ENCODE measurements at regions not wholly inside any gene's neighbourhood (a gene's known extent, or its start where the extent isn't known, plus 50 kb on each side); places are given as distances from the start of the nearest gene placed in this dataset.
"Not testable (repeated sequence)": the region's sequence is repeated elsewhere in the genome, so short reads cannot be mapped to it uniquely, and the experiment has no call there.

GRCh38 chr4:184282251-184282713 lies 64.6 kb upstream of the ENPP6 start:
- no peaks in the 10 kb centered on the region for H3K9me3 ChIP-seq (ENCODE audit: control insufficient read depth in 2 of 2, low read length in 2 of 2)
- H3K27me3 ChIP-seq (ENCODE audit: control insufficient read depth in 2 of 2, insufficient read depth in 2 of 2, low read length in 2 of 2) = no peaks in the 10 kb centered on the region
- no peak overlapping the region for H3K4me3 ChIP-seq (ENCODE audit: low read length in 2 of 2)
- H3K27ac ChIP-seq (ENCODE audit: low read depth in 2 of 2, low read length in 2 of 2) = peak overlapping the region; percentile 76 to 84
- peaks cover 15 to 30% of the 10 kb centered on the region in 2 donors for H3K4me1 ChIP-seq (ENCODE audit: control insufficient read depth in 2 of 2, insufficient read depth in 2 of 2, low read length in 2 of 2)
- peak overlapping the region in 1 of 2 donors; percentile 28 for H3K9ac ChIP-seq (ENCODE audit: low read depth in 1 of 2, low read length in 2 of 2)
- no peaks in the 10 kb centered on the region for H3K36me3 ChIP-seq (ENCODE audit: control insufficient read depth in 2 of 2, insufficient read depth in 2 of 2, low read length in 2 of 2)

DNA sequence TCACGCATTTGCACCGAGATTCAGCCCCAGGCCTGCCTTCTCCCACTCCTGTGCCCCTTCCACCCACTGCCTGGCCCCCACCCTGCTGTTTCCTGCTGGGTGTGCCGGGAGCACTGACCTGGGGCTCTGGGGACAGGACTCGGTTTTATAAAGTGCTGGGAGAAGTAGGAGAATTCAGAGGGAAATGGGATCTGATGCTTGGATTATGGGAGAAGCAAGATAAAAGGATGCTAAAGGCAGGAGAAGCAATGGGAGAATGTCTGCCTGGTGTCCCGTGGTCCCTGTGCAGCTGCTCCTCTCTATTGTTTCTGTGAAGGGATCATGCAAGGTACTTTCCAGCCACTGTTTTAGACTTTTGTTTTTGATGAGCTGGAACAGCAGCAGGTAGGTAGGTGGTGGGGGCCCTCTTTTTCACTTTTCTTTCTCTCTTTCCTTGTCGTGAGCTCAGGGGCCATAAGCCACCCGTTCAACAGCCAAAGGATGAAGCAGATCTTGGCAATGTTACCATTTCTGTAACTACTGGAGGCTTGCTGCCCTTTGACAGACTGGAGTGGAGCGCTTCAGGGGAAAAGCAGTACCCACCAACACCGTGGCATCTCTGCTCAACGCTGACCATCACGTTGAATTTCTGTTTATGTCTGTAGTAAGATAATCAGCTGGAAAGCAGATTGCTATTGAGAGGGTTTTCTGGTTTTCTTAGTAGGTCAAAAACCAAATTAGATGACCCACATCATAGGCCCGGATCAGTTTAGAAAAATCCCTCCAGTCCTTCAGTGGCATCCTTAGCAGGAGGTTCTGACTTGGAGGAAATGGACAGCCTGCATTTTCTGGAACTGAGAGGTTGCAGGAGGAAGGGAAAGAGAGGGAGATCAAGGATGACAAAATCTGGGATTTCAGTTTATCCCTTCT lies 63.8 kb upstream of the ENPP6 start:
- Histone ChIP-seq H3K9me3 (ENCODE audit: control insufficient read depth in 2 of 2, low read length in 2 of 2) (no peaks in the 10 kb centered on the region), H3K4me3 (ENCODE audit: low read length in 2 of 2) (no peak overlapping the region), H3K9ac (ENCODE audit: low read depth in 1 of 2, low read length in 2 of 2) (peak overlapping the region; percentile 27 to 33), H3K4me1 (ENCODE audit: control insufficient read depth in 2 of 2, insufficient read depth in 2 of 2, low read length in 2 of 2) (peaks cover 15 to 30% of the 10 kb centered on the region in 2 donors), H3K27me3 (ENCODE audit: control insufficient read depth in 2 of 2, insufficient read depth in 2 of 2, low read length in 2 of 2) (no peaks in the 10 kb centered on the region), H3K27ac (ENCODE audit: low read depth in 2 of 2, low read length in 2 of 2) (peak overlapping the region; percentile 76 to 84), H3K36me3 (ENCODE audit: control insufficient read depth in 2 of 2, insufficient read depth in 2 of 2, low read length in 2 of 2) (no peaks in the 10 kb centered on the region)

GRCh38 chr4:184280591-184281071 lies 63.0 kb upstream of the ENPP6 start:
- Histone ChIP-seq H3K9me3 (ENCODE audit: control insufficient read depth in 2 of 2, low read length in 2 of 2) (peaks cover 0 to 3% of the 10 kb centered on the region in 2 donors), H3K27ac (ENCODE audit: low read depth in 2 of 2, low read length in 2 of 2) (peak overlapping the region; percentile 55 to 84), H3K27me3 (ENCODE audit: control insufficient read depth in 2 of 2, insufficient read depth in 2 of 2, low read length in 2 of 2) (no peaks in the 10 kb centered on the region), H3K4me3 (ENCODE audit: low read length in 2 of 2) (no peak overlapping the region), H3K4me1 (ENCODE audit: control insufficient read depth in 2 of 2, insufficient read depth in 2 of 2, low read length in 2 of 2) (peaks cover 15 to 30% of the 10 kb centered on the region in 2 donors), H3K36me3 (ENCODE audit: control insufficient read depth in 2 of 2, insufficient read depth in 2 of 2, low read length in 2 of 2) (no peaks in the 10 kb centered on the region), H3K9ac (ENCODE audit: low read depth in 1 of 2, low read length in 2 of 2) (no peak overlapping the region)

DNA sequence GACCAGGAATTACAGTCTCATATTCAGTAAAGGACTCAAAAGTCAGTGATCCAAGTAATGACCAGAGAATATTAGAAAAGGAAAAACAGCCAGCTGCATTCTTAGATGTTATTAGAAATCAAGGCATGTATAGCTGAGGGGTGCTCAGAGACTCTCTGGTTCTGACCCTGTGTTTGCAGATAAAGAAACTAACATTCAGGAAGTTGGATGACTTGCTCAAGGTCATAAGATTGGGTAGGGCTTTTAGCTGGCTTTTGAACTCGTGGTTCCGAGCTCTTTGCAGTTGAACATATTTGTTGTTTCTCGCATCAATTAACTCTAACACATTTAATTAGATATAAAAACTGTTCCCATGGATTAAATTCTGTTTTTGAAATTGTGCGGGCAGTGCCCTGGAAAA lies 62.5 kb upstream of the ENPP6 start:
- no peak overlapping the region for H3K27ac ChIP-seq (ENCODE audit: low read depth in 2 of 2, low read length in 2 of 2)
- H3K27me3 ChIP-seq (ENCODE audit: control insufficient read depth in 2 of 2, insufficient read depth in 2 of 2, low read length in 2 of 2) = no peaks in the 10 kb centered on the region
- H3K4me1 ChIP-seq (ENCODE audit: control insufficient read depth in 2 of 2, insufficient read depth in 2 of 2, low read length in 2 of 2) = peaks cover 15 to 30% of the 10 kb centered on the region in 2 donors
- H3K36me3 ChIP-seq (ENCODE audit: control insufficient read depth in 2 of 2, insufficient read depth in 2 of 2, low read length in 2 of 2) = no peaks in the 10 kb centered on the region
- no peak overlapping the region for H3K4me3 ChIP-seq (ENCODE audit: low read length in 2 of 2)
- H3K9me3 ChIP-seq (ENCODE audit: control insufficient read depth in 2 of 2, low read length in 2 of 2) = peaks cover 0 to 3% of the 10 kb centered on the region in 2 donors
- H3K9ac ChIP-seq (ENCODE audit: low read depth in 1 of 2, low read length in 2 of 2) = no peak overlapping the region

DNA sequence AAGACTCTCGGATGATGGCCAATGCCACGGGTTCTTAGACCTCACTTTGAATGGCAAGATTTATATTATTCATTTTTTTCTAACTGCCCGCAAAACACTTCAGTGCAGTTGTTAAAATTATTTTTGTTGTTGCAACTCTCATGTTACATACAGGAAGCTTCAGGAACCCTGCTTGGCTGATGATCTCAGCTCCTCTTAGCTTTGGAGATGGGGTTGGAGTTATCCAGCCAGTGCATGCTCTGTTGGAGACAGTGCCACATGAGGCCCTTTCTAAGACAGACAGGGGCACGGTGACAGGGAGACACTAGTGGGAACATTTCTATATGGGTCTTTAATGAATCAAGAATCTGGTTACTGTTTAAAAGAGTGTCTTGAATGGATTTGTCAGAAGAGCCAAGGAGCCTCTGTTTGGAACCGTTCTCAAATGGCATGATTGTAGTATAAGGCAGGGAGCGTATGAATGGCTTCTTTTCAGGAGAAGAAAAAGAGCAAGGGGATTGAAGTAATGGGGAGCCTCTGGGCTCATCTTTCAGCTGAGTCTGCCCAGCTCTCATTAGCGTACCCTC lies 61.9 kb upstream of the ENPP6 start:
- H3K9me3 ChIP-seq (ENCODE audit: control insufficient read depth in 2 of 2, low read length in 2 of 2) = peaks cover 0 to 3% of the 10 kb centered on the region in 2 donors
- H3K4me3 ChIP-seq (ENCODE audit: low read length in 2 of 2) = no peak overlapping the region
- H3K27ac ChIP-seq (ENCODE audit: low read depth in 2 of 2, low read length in 2 of 2) = no peak overlapping the region
- no peaks in the 10 kb centered on the region for H3K27me3 ChIP-seq (ENCODE audit: control insufficient read depth in 2 of 2, insufficient read depth in 2 of 2, low read length in 2 of 2)
- no peaks in the 10 kb centered on the region for H3K36me3 ChIP-seq (ENCODE audit: control insufficient read depth in 2 of 2, insufficient read depth in 2 of 2, low read length in 2 of 2)
- H3K9ac ChIP-seq (ENCODE audit: low read depth in 1 of 2, low read length in 2 of 2) = no peak overlapping the region
- peaks cover 15 to 30% of the 10 kb centered on the region in 2 donors for H3K4me1 ChIP-seq (ENCODE audit: control insufficient read depth in 2 of 2, insufficient read depth in 2 of 2, low read length in 2 of 2)

DNA sequence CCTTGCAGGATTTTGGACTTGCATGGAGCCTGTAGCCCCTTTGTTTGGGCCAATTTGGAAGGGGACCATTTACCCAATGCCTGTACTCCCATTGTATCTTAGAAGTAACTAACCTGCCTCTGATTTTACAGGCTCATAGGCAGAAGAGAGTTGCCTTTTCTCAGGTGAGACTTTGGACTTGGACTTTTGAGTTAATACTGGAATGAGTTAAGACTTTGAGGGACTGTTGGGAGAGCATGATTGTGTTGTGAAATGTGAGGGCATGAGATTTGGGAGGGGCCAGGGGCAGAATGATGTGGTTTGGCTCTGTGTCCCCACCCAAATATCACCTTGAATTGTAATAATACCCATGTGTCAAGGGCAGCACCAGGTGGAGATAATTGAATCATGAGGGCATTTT lies 60.1 kb upstream of the ENPP6 start:
- H3K4me1 ChIP-seq (ENCODE audit: control insufficient read depth in 2 of 2, insufficient read depth in 2 of 2, low read length in 2 of 2) = peaks cover 11 to 17% of the 10 kb centered on the region in 2 donors
- not testable (repeated sequence) for H3K36me3 ChIP-seq (ENCODE audit: control insufficient read depth in 2 of 2, insufficient read depth in 2 of 2, low read length in 2 of 2); H3K27me3 ChIP-seq (ENCODE audit: control insufficient read depth in 2 of 2, insufficient read depth in 2 of 2, low read length in 2 of 2); H3K9me3 ChIP-seq (ENCODE audit: control insufficient read depth in 2 of 2, low read length in 2 of 2); H3K27ac ChIP-seq (ENCODE audit: low read depth in 2 of 2, low read length in 2 of 2); H3K9ac ChIP-seq (ENCODE audit: low read depth in 1 of 2, low read length in 2 of 2); H3K4me3 ChIP-seq (ENCODE audit: low read length in 2 of 2)

DNA sequence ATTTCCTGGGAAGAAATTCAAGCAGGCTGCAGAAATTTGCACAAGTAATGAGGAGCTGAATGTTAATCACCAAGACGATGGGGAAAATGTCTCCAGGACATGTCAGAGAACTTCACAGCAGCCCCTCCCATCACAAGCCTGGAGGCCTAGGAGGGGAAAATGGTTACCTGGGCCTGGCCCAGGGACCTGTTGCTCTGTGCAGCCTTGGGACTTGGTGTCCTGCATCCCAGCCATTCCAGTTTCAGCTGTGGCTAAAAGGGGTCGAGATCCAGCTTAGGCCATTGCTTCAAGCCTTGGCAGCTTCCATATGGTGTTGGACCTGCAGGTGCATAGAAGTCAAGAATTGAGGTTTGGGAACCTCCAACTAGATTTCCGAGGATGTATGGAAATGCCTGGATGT lies 59.3 kb upstream of the ENPP6 start:
- not testable (repeated sequence) for H3K27ac ChIP-seq (ENCODE audit: low read depth in 2 of 2, low read length in 2 of 2); H3K9me3 ChIP-seq (ENCODE audit: control insufficient read depth in 2 of 2, low read length in 2 of 2); H3K27me3 ChIP-seq (ENCODE audit: control insufficient read depth in 2 of 2, insufficient read depth in 2 of 2, low read length in 2 of 2); H3K9ac ChIP-seq (ENCODE audit: low read depth in 1 of 2, low read length in 2 of 2); H3K4me3 ChIP-seq (ENCODE audit: low read length in 2 of 2); H3K36me3 ChIP-seq (ENCODE audit: control insufficient read depth in 2 of 2, insufficient read depth in 2 of 2, low read length in 2 of 2)
- peaks cover 10 to 11% of the 10 kb centered on the region in 2 donors for H3K4me1 ChIP-seq (ENCODE audit: control insufficient read depth in 2 of 2, insufficient read depth in 2 of 2, low read length in 2 of 2)

DNA sequence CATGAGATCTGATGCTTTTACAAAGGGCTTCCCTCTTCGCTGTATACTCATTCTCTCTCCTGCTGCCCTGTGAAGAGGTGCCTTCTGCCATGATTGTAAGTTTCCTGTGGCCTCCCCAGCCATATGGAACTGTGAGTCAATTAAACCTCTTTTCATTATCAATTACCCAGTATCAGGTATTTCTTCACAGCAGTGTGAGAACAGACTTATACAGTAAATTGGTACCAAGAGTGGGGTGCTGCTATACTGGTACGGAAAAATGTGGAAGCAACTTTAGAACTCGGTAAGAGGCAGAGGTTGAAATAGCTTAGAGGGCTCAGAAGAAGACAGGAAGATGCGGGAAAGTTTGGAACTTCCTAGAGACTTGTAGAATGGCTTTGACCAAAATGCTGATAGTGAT lies 58.7 kb upstream of the ENPP6 start:
- H3K27me3 ChIP-seq (ENCODE audit: control insufficient read depth in 2 of 2, insufficient read depth in 2 of 2, low read length in 2 of 2); H3K9me3 ChIP-seq (ENCODE audit: control insufficient read depth in 2 of 2, low read length in 2 of 2); H3K36me3 ChIP-seq (ENCODE audit: control insufficient read depth in 2 of 2, insufficient read depth in 2 of 2, low read length in 2 of 2); H3K4me1 ChIP-seq (ENCODE audit: control insufficient read depth in 2 of 2, insufficient read depth in 2 of 2, low read length in 2 of 2); H3K9ac ChIP-seq (ENCODE audit: low read depth in 1 of 2, low read length in 2 of 2); H3K27ac ChIP-seq (ENCODE audit: low read depth in 2 of 2, low read length in 2 of 2); H3K4me3 ChIP-seq (ENCODE audit: low read length in 2 of 2): not testable (repeated sequence)

- Histone ChIP-seq H3K9me3 (ENCODE audit: control insufficient read depth in 2 of 2, low read length in 2 of 2) (peaks cover 0 to 3% of the 10 kb centered on the region in 2 donors), H3K4me3 (ENCODE audit: low read length in 2 of 2) (no peak overlapping the region), H3K36me3 (ENCODE audit: control insufficient read depth in 2 of 2, insufficient read depth in 2 of 2, low read length in 2 of 2) (no peaks in the 10 kb centered on the region), H3K27me3 (ENCODE audit: control insufficient read depth in 2 of 2, insufficient read depth in 2 of 2, low read length in 2 of 2) (no peaks in the 10 kb centered on the region), H3K4me1 (ENCODE audit: control insufficient read depth in 2 of 2, insufficient read depth in 2 of 2, low read length in 2 of 2) (no peaks in the 10 kb centered on the region), H3K9ac (ENCODE audit: low read depth in 1 of 2, low read length in 2 of 2) (no peak overlapping the region), H3K27ac (ENCODE audit: low read depth in 2 of 2, low read length in 2 of 2) (no peak overlapping the region)
Observed at GRCh38 chr4:184275766-184276165, 58.1 kb upstream of the ENPP6 start.

DNA sequence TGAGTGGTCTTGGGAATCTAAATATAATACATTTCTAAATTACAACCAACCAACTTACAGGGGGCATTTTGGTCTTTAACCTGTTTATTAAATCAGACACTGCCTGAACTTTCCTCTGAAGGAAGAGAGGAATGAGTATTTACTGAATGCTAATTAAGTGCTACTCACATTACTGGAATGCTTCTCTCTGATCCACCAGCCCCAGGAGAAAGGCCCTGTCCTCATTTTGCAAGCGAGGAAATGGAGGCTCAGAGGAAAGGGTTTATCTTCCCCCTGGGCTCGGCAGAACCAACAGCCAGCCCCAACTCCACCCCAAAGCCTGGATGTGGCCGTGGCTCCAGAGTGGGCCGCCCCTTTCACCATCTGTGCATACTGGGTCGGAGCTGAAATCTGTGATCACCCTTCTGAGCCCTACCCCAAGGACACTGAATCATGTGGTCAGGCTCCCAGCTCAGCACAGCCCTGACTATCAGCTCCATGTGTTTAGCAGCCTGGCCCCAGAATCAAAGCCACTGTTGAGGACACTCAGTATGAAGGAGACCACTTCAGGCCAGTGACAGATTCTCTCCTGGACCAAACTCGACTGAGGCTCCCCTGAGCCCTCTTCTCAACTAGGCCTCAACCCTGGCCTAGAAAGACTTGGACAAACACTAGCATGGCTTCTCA lies 56.7 kb upstream of the ENPP6 start:
- Histone ChIP-seq H3K36me3 (ENCODE audit: control insufficient read depth in 2 of 2, insufficient read depth in 2 of 2, low read length in 2 of 2) (no peaks in the 10 kb centered on the region), H3K4me3 (ENCODE audit: low read length in 2 of 2) (no peak overlapping the region), H3K27ac (ENCODE audit: low read depth in 2 of 2, low read length in 2 of 2) (no peak overlapping the region), H3K9me3 (ENCODE audit: control insufficient read depth in 2 of 2, low read length in 2 of 2) (peaks cover 0 to 3% of the 10 kb centered on the region in 2 donors), H3K27me3 (ENCODE audit: control insufficient read depth in 2 of 2, insufficient read depth in 2 of 2, low read length in 2 of 2) (no peaks in the 10 kb centered on the region), H3K9ac (ENCODE audit: low read depth in 1 of 2, low read length in 2 of 2) (no peak overlapping the region), H3K4me1 (ENCODE audit: control insufficient read depth in 2 of 2, insufficient read depth in 2 of 2, low read length in 2 of 2) (no peaks in the 10 kb centered on the region)
